OCI-LY7 (cell line): ENCODE measurements at regions not wholly inside any gene's neighbourhood (a gene's known extent, or its start where the extent isn't known, plus 50 kb on each side); places are given as distances from the start of the nearest gene placed in this dataset.

ENCODE experiments used
- BruUV-seq: library from RNA; stranded (reverse); fragments of 400-500 nt; replicated peaks from 2 replicates; lab custom pipeline; 2021; lab: Mats Ljungman, UMichigan
- CTCF ChIA-PET: fragments of 300-600 bp; sonication (Branson Sonifier 250); formaldehyde crosslinking; loops from one replicate; lab custom pipeline; 2022; ENCODE audit warnings: antibody characterized with exemption; ENCODE audit not compliant: unreplicated experiment; lab: Charles Lee
- POLR2A ChIA-PET: fragments of 300-600 bp; sonication (Branson Sonifier 250); formaldehyde crosslinking; loops from one replicate; lab custom pipeline; 2022; ENCODE audit warnings: antibody characterized with exemption; lab: Charles Lee
- DNase-seq: peaks from one replicate; pipeline ENCODE4 v3.0.0-alpha.2; 2015; ENCODE audit warnings: low spot score
- H2AFZ ChIP-seq: fragments of 200-600 bp; sonication (generic), shearing (Covaris generic); 2 replicates; pipeline ENCODE4 v1.6.1; 2014; ENCODE audit warnings: mild to moderate bottlenecking, antibody characterized with exemption, low read length, moderate library complexity
- H3K27ac ChIP-seq: fragments of 200-600 bp; sonication (generic); 2 replicates; pipeline ENCODE4 v1.5.1; 2014; ENCODE audit warnings: mixed run types, low read depth, mild to moderate bottlenecking, moderate library complexity, low read length, inconsistent platforms; ENCODE audit not compliant: poor library complexity, severe bottlenecking
- H3K36me3 ChIP-seq: fragments of 200-600 bp; sonication (generic); 2 replicates; pipeline ENCODE4 v1.6.1; 2014; ENCODE audit warnings: mild to moderate bottlenecking, antibody characterized with exemption, low read length, moderate library complexity, mixed read lengths; ENCODE audit not compliant: insufficient read depth
- H3K4me1 ChIP-seq: fragments of 200-600 bp; sonication (generic); 2 replicates; pipeline ENCODE4 v1.5.1; 2014; ENCODE audit warnings: mild to moderate bottlenecking, low read length; ENCODE audit not compliant: insufficient read depth, poor library complexity, severe bottlenecking
- H3K4me2 ChIP-seq: fragments of 200-600 bp; sonication (generic); 2 replicates; pipeline ENCODE4 v1.6.1; 2014; ENCODE audit warnings: mild to moderate bottlenecking, low read length
- H3K4me3 ChIP-seq: fragments of 200-600 bp; sonication (generic); 2 replicates; pipeline ENCODE4 v1.5.1; 2014; ENCODE audit warnings: mild to moderate bottlenecking, low read depth, low read length; ENCODE audit not compliant: poor library complexity, severe bottlenecking
- H3K79me2 ChIP-seq: fragments of 200-600 bp; sonication (generic); 2 replicates; pipeline ENCODE4 v1.6.1; 2016; ENCODE audit warnings: low read depth, mild to moderate bottlenecking, low read length, moderate library complexity, mixed read lengths; ENCODE audit not compliant: insufficient read depth
- H3K9me2 ChIP-seq: fragments of 200-600 bp; sonication (generic); 2 replicates; pipeline ENCODE4 v1.6.1; 2016; ENCODE audit warnings: mild to moderate bottlenecking, low read length, mixed read lengths; ENCODE audit not compliant: insufficient read depth
- H3K9me3 ChIP-seq: fragments of 200-600 bp; sonication (generic); 2 replicates; pipeline ENCODE4 v1.6.1; 2014; ENCODE audit warnings: mild to moderate bottlenecking, mixed run types, low read length, mixed read lengths
- H4K20me1 ChIP-seq: fragments of 200-600 bp; sonication (generic); 2 replicates; pipeline ENCODE4 v1.6.1; 2014; ENCODE audit warnings: mild to moderate bottlenecking, antibody characterized with exemption, low read length, moderate library complexity, mixed read lengths; ENCODE audit not compliant: insufficient read depth
- CTCF ChIP-seq: fragments of 200-600 bp; sonication (generic); conservative IDR thresholded peaks from 2 replicates; pipeline ENCODE4 v1.5.1; 2014; ENCODE audit warnings: mild to moderate bottlenecking, antibody characterized with exemption, low read length, moderate library complexity, mixed read lengths
- EZH2phosphoT487 ChIP-seq: fragments of 200-600 bp; sonication (generic); IDR thresholded peaks from 2 replicates; pipeline ENCODE4 v1.6.1; 2018; ENCODE audit warnings: low read depth, borderline replicate concordance, mild to moderate bottlenecking, mixed run types, antibody characterized with exemption, low read length, moderate library complexity, mixed read lengths
- intact Hi-C: fragments of 100-400 bp; cut with micrococcal nuclease; formaldehyde crosslinking; loops from one replicate; pipeline ENCODE4 v1.10.0; 2022; ENCODE audit not compliant: unreplicated experiment

- H3K79me2 ChIP-seq, result no peaks in the 10 kb centered on the region
- no peak overlapping the region for H2AFZ ChIP-seq
- H3K27ac ChIP-seq, result no peak overlapping the region
- BruUV-seq, result no TSS peak
- peaks cover 7% of the 10 kb centered on the region for H3K4me1 ChIP-seq
- H4K20me1 ChIP-seq, result no peaks in the 10 kb centered on the region
- ChIA-PET POLR2A (no interaction called here), CTCF (no interaction called here)
- no peak for TF ChIP-seq EZH2phosphoT487
- TF ChIP-seq CTCF, result no peak
- H3K9me2 ChIP-seq, result no peaks in the 10 kb centered on the region
- intact Hi-C loops, result no loop called here
- no peaks in the 10 kb centered on the region for H3K36me3 ChIP-seq
- no peak for DNase-seq
- H3K4me2 ChIP-seq, result no peak overlapping the region
- H3K9me3 ChIP-seq, result no peaks in the 10 kb centered on the region
- no peak overlapping the region for H3K4me3 ChIP-seq
Measured at GRCh38 chr2:186429104-186429503, 57.0 kb upstream of the ZC3H15 start.

- Histone ChIP-seq H3K79me2 (no peaks in the 10 kb centered on the region), H4K20me1 (no peaks in the 10 kb centered on the region), H3K9me2 (no peaks in the 10 kb centered on the region), H3K4me1 (peaks cover 7% of the 10 kb centered on the region), H3K4me3 (no peak overlapping the region), H3K9me3 (no peaks in the 10 kb centered on the region), H3K4me2 (no peak overlapping the region), H3K27ac (no peak overlapping the region), H2AFZ (no peak overlapping the region), H3K36me3 (no peaks in the 10 kb centered on the region)
- intact Hi-C loops, result no loop called here
- no peak for TF ChIP-seq CTCF
- TF ChIP-seq EZH2phosphoT487, result no peak
- no peak for DNase-seq
- CTCF ChIA-PET, result no interaction called here
- POLR2A ChIA-PET, result interaction anchor here (1.3 kb wide), 1 partner anchor 10 kb away, joined by 3 read pairs; no protein-coding TSS in a partner anchor
- no TSS peak for BruUV-seq
Measured at GRCh38 chr2:186431306-186431705, 54.8 kb upstream of the ZC3H15 start.

GRCh38 chr2:186433040-186433439 lies 53.0 kb upstream of the ZC3H15 start:
- Histone ChIP-seq H3K36me3 (no peaks in the 10 kb centered on the region), H3K79me2 (no peaks in the 10 kb centered on the region), H3K9me2 (no peaks in the 10 kb centered on the region), H3K4me1 (no peaks in the 10 kb centered on the region), H3K27ac (no peak overlapping the region), H3K9me3 (peaks cover 3% of the 10 kb centered on the region; the same call in 1 of the 2 replicates), H3K4me3 (no peak overlapping the region), H3K4me2 (no peak overlapping the region), H4K20me1 (no peaks in the 10 kb centered on the region), H2AFZ (no peak overlapping the region)
- ChIA-PET CTCF (no interaction called here), POLR2A (no interaction called here)
- no TSS peak for BruUV-seq
- no peak for DNase-seq
- no peak for TF ChIP-seq EZH2phosphoT487
- intact Hi-C loops, result no loop called here
